ENCODE measurements at regions not wholly inside any gene's neighbourhood (a gene's known extent, or its start where the extent isn't known, plus 50 kb on each side); places are given as distances from the start of the nearest gene placed in this dataset.
A peak's percentile ranks its signal among the peaks of the same experiment; 100 is the strongest.
"Not testable (repeated sequence)": the region's sequence is repeated elsewhere in the genome, so short reads cannot be mapped to it uniquely, and the experiment has no call there.

DNA sequence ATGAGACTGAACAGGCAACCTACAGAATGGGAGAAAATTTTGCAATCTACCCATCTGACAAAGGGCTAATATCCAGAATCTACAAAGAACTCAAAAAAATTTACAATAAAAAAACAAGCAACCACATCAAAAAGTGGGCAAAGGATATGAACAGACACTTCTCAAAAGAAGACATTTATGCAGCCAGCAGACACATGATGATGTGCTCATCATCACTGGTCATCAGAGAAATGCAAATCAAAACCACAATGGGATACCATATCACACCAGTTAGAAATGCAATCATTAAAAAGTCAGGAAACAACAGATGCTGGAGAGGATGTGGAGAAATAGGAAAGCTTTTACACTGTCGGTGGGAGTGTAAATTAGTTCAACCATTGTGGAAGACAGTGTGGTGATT lies 51.7 kb upstream of the PAXBP1 start:
- not testable (repeated sequence) for DNase-seq

DNA sequence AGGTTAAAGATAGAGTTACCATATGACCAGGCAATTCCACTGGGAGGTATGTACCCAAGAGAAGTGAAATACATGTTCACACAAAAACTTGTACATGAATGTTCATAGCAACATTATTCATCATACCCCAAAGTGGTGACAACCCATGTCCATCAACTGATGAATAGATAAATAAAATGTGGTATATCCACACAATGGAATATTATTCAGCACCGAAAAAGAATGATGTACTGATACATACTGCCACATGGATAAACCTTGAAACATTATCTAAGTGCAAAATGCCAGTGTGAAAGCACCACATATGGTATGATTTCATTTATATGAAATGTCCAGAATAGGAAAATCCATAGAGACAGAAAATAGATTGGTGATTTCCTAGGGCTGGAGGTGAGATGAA lies 53.4 kb upstream of the PAXBP1 start:
- DNase-seq: no peak

DNA sequence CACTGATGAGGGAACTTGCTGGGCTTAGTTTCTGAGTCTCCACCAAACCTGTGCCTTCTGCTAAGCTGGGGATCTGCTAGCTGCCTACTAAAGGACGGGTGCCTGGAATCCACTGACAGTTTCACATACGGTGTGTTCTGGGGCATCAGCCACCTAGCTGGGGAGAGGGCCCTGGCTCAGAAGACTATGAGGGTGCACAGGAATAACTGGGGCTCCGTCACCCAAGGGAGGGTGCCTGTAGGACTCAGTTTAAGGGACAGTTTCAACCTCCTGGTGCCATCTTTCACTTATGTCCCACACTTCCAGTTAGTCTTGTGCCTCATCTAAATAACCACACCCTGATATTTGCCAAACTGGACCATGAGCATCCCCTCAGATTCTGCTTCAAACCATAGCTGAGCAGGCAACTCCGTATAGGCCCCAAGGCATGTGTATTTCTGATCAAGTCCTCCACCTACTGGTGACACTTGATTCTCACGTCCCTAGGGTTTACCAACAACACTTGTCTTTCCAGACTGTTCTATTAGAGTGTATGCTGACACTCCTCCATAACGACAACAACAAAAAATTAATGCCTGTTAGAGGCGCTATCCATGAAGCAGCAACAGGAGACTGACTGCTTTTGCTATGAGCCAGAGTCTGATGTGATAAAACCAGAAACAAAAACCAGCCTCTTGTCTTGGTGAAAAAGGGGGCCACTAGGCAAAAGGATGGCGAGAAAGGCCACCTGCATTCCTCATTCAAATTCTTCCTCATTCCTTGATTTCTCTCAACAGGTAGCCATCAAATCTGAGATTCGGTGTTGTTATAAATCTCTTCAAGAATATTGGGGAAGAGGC lies 55.0 kb upstream of the PAXBP1 start:
- DNase-seq: peak; percentile 27

DNA sequence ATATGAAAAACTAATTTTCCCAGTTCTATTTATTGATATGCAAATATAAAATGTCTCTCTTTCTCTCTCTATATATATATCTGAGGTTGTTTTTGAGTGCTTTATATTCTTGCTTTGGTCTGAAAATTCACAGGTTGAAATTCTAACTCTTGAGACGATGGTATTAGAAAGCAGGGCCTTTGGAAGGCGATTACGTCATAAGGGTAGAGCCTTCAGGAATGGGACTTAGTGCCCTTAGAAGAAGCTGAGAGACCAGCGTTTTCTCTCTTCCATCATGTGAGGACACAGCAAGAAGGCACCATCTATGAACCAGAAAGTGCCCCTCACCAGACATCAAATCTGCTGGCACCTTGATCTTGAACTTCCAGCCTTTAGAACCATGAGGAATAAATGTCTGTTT lies 57.4 kb upstream of the PAXBP1 start:
- no peak for DNase-seq

DNA sequence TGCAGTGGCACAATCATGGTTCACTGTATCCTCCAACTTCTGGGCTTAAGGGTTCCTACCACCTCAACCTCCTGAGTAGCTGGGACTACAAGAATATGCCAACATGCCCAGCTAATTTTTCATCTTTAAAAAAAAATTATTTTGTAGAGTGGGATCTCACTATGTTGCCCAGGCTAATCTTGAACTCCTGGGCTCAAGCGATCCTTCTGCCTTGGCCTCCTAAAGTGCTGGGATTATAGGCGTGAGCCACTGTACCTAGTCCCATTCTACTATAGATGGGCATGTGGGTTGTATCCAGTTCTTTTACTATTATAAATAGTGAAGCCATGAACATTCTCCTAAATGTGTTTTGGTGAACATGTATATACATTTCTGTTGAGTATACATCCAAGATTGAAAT lies 57.9 kb upstream of the PAXBP1 start:
- DNase-seq: no peak

DNA sequence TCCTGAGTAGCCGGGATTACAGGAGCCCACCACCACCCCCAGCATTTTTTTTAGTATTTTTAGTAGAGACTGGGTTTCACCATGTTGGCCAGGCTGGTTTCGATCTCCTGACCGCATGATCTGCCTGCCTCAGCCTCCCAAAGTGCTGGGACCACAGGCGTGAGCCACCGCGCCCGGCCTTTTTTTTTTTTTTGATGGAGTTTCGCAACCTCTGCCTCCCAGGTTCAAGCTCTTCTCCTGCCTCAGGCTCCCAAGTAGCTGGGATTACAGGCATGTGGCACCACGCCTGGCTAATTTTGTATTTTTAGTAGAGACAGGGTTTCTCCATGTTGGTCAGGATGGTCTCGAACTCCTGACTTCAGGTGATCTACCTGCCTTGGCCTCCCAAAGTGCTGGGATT lies 60.2 kb upstream of the PAXBP1 start:
- not testable (repeated sequence) for DNase-seq

DNA sequence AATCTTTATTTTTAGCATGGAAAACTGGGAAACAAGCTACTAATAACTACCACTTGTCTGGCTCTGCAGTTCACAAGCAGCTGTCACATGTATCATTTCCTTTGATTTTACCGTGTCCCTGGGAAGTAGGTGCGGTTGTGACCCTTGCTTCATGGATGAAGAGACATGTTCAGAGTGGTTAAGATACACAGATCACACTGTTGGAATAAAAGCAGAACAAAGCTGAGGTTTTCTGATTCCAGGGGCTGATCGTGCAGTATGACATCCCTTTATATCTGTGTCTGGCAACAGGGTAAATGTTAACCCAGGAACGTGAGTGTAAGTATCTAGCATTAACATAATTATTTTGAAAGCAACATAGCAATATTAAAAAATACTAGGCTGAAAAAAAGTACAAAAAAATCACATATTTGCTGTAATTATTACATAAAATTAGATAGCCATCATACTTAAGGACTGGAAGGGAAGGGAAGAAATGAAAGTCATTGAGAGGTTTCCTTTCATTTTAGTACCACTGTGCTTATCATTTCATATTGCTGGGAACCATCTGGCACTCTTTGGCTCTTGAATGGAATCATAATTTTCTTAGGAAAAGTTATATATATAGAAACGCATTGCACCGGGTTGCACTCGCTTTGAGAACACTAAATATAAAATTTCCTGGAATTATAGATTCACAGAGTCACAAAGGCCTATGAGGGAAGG lies 62.8 kb upstream of the PAXBP1 start:
- no peak for DNase-seq

GRCh38 chr21:32834916-32835235 lies 63.3 kb upstream of the PAXBP1 start:
- no peak for DNase-seq

DNA sequence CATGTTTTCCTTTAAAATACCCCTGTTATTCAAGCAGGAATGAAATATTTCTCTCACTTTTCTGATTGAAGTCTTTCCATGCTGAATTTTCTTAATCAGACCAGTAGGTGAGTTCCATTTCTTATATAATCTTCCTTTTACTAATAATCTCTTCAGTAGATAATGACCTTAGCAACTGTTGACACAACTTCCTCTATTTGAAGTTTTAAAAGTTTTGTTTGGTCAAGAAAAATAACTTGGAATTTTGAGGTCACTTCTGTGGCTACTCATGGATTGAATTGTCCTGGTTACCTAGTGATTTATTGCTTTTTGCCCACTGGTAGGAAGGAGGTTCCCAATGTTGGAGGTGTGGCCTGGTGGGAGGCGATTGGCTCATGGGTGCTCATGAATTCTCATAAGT lies 70.6 kb upstream of the PAXBP1 start:
- no peak for DNase-seq

GRCh38 chr21:32843561-32843960 lies 72.0 kb upstream of the PAXBP1 start:
- DNase-seq: no peak

- DNase-seq: no peak
Measured at GRCh38 chr21:32844076-32844475, 72.5 kb upstream of the PAXBP1 start.

- no peak for DNase-seq
Measured at GRCh38 chr21:32844653-32845436, 73.3 kb upstream of the PAXBP1 start.

DNA sequence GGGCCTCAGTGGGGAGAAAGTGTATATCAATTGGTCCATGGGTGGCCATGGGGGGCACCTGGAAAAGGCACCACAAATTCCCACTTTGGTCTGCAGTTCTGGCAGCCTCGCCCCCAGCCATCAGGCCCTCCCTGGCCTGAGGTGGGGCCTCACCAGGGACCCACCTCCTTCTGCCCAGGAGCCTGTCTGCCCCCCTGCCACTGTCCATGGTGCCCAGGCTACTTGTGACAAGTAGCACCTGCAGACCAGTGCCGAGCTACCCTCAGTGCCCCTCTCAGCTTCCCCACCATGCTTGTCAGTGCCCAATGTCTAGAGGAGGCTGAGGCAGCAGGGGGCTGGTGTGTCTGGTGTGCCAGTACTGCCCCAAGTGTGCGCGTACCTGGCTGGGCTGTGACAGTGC lies 87.1 kb upstream of the PAXBP1 start:
- no peak for DNase-seq

DNA sequence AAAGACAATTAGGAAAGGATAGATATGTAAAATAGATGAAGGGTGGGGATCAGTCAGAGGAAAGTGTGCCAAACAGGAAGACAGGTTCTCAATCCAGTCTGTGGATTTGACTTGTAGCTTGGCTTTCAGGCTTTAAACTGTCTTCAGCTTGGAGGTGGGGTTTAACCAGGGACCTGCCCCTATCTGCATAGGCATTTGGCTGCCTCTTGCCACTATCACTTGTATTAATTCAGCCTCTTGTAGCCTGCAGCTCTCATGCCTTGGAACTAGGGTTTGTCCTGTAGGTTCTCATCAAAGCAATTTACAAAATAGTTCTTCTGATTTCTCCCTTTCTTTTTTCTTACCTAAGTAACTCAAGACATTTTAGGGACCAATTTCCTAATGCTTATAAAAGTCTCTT lies 88.8 kb upstream of the PAXBP1 start:
- no peak for DNase-seq

- DNase-seq: no peak
Measured at GRCh38 chr21:32861866-32862265, 90.3 kb upstream of the PAXBP1 start.

GRCh38 chr21:32867597-32867996 lies 96.0 kb upstream of the PAXBP1 start:
- DNase-seq: no peak

DNA sequence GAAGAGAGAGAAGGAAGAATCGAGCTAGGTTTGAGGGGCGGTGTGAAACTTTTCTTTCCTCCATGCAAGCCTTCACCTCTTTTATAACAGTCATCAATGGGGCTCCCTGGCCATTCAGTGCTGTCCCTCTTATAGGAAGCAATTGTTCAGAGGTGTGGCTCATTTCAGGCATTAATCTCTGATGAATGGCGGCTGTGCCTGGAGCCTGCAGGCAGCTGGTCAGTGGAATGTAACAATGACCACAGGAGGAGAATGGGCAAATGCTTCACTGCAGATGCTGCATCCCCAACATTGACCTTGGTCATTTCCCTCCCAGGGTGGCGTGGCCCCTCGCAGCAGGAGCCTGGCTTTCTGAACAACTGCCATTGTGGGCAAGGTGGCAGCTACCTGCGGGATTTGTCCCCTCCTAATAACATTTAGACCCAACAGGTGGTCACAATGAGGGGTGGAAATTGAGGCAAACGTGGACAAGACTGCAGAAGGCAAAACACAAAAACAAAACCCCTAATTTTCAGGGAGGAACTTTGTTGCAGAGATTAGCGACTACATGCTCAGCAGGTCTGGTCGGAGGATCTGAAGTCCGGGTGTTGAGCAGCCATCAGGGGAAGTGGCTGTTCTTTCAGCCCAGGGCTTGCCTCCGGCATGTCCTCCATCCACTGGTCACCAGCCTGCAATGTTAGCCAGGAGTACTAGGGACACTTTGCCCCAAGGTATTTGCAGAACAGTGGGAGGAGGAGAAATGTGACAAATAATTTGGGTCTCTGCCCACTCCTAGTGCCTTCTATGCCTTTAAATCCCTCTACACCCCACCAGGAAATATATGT lies 97.3 kb upstream of the PAXBP1 start:
- DNase-seq: no peak

GRCh38 chr21:32869459-32869858 lies 97.9 kb upstream of the PAXBP1 start:
- no peak for DNase-seq

- no peak for DNase-seq
Measured at GRCh38 chr21:32876426-32876825, 104.9 kb upstream of the PAXBP1 start.

GRCh38 chr21:32877888-32878287 lies 106.3 kb upstream of the PAXBP1 start:
- DNase-seq: not testable (repeated sequence)

DNA sequence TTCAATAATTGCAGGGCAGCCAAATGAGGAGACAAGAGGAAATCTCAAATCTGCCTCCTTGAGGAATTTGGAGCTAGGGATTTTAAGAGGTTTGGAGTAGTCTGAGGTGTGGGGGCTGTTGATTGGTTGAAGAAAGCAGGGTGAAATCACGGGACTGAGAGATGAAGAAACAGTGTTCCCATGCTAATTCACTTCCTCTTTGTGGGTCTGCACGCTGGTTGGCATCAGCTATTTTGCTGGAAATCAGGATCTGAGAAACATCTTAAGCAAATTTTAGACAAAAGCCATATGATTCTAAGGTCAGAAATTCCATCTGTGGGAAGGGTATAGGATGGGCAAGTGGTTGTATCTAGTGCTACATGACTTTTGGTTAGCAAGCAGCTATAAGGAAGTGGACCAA lies 107.1 kb upstream of the PAXBP1 start:
- DNase-seq: no peak

DNA sequence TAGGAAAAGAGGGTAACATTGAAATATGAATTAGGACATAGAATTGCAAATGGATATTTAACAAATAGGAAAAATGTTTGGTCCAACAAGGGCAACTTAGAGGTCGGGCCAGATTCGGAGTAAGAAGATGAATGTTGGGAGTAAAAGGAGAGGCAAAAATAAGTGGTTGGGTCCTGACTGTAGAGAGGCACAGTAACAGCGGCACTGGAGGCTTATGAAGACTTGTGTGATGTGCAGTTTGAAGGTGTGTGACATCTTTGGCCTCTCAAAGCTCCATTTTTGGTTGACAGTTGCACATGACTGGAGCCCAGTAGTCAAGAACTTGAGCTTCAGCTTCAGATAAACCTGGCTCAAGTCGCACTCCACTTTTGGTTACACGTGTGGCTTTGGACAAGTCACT lies 109.9 kb upstream of the PAXBP1 start:
- no peak for DNase-seq

GRCh38 chr21:32884062-32884461 lies 112.5 kb upstream of the PAXBP1 start:
- no peak for DNase-seq
